Head of caudate nucleus (tissue), 42 donors: ENCODE measurements at regions not wholly inside any gene's neighbourhood (a gene's known extent, or its start where the extent isn't known, plus 50 kb on each side); places are given as distances from the start of the nearest gene placed in this dataset.
"Not testable (repeated sequence)": the region's sequence is repeated elsewhere in the genome, so short reads cannot be mapped to it uniquely, and the experiment has no call there.

Experiments used
- DNase-seq, 42 donors: peaks; one replicate each; pipeline versions ENCODE4 v3.0.0 to v3.0.0-alpha.2; 2020 to 2021; ENCODE audit warnings: mixed read lengths in 7 of 42
- intact Hi-C: fragments of 100-400 bp; cut with DNase I; formaldehyde crosslinking; loops from one replicate; pipeline ENCODE4 v1.15.0; 2022

DNA sequence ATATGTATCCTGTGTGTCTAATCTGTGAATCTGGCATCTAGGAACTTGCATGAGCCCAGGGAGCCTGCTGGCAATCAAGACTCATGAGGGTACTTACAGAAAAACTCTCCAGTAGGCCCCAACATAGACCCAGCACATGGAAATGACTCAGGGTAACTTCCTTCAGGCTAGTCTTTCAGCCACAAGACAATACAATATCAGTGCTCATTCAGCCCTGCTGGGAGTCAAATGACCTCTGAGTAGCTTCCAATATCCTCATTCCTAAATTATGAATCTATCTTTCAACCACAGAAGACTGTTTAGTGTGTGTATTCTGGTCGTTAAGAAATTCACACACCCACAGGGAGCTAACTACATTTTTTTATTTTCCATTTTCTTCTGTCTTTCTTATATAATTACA lies 1273.0 kb downstream of the EFNA5 start:
- intact Hi-C loops, result no loop called here
- DNase-seq, result no peak

DNA sequence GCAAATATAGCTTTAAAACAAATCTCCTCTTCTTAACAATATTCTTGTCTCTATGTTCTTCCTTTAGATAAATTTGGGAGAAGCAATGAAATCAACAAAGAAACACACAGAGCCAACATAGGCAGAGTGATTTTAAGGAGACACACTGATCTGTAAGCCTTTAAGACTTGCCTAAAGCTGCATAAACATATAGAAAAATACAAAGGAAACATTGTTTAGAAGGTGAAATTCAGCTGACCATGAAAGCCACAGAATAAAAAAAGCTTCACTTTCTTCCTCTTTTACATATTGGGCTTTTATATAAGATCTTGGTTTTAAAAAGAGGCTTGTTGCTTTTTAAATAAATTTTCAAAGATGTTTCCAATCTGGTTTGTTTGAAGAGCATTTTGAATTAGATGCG lies 1277.5 kb downstream of the EFNA5 start:
- DNase-seq, result no peak
- intact Hi-C loops, result no loop called here

DNA sequence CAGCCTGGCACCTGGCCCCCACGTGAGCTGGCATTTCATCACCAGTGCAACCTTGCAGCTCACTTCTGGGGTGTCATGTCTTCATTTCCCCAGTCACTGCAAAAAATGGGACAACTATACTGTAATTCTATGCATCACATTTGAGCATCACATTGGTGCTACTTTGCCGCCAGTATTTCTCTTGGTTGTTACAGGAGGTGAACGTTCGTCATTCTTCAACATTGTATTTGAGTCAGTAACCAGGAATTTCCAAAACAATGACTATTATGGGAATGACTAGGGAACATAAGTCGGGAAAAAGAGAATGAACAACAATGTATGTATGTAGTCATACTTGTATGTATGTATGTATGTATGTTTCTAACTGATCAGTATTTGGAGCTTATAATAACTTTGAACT lies 1278.0 kb downstream of the EFNA5 start:
- peak in 2 of 42 donors; percentile 6 to 16 for DNase-seq
- intact Hi-C loops, result no loop called here

DNA sequence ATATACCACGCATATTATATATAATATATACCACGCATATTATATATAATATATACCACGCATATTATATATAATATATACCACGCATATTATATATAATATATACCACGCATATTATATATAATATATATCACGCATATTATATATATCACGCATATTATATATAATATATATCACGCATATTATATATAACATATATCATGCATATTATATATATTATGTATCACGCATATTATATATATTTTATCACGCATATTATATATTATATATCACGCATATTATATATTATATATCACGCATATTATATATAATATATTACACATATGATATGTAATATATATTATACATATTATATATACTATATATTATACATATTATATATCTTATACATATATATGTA lies 1283.0 kb downstream of the EFNA5 start:
- intact Hi-C loops, DNase-seq: not testable (repeated sequence)

DNA sequence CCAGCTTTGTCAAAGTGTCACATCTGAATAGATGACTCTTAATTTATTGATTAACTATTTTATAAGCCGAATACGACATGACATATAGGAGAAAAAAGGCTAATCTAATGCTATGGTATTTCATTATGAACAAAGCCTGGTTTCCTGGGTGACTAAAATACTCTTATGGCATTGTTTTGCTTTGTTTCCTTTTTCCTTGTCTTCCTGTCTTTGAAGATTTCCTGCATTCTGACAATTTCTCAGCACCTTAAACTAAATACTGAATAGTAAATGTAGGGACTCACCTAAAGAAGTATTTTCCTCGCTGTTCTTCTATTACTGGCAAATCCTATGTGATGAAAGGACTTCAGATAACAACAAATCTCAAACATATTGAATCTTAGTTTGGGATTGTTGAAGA lies 1284.5 kb downstream of the EFNA5 start:
- DNase-seq, result no peak
- intact Hi-C loops, result no loop called here

DNA sequence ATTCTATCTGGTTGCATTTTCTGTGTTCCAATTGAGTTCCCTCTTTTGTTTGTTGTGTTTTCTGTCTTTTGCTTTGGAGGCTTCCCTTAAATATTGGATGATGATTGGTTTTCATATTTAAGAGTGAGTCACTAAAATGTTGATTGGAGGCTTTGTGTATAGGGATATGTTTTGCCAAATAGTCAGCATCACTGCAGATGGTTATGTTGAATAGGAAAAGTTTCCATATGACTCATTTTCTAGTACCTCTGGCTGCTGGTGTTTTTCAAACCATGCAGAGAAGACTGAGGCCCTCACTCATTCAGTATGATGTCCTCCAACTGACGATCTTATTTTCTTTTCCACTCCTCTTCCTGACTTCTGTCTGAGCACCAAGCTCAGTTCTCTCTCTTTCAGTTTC lies 1290.0 kb downstream of the EFNA5 start:
- intact Hi-C loops, result no loop called here
- no peak for DNase-seq

DNA sequence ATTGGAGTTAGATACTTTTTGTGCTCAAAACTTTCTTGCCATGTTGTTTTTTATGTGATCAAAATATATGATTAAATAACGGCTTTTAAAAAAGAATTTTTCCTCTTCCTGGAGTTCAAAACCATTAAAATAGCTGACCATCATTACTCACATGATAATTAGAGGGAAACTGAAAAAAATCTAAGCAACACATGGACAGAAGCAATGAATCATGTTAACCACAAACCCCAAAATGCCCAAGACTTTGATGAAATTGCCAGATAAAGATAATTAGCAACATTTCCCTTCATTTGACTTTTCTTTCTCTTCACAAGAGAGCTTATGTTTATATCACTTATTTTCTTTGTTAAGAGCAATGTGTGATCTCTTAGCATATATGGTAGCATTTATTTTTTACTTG lies 1294.2 kb downstream of the EFNA5 start:
- intact Hi-C loops, result no loop called here
- no peak for DNase-seq

DNA sequence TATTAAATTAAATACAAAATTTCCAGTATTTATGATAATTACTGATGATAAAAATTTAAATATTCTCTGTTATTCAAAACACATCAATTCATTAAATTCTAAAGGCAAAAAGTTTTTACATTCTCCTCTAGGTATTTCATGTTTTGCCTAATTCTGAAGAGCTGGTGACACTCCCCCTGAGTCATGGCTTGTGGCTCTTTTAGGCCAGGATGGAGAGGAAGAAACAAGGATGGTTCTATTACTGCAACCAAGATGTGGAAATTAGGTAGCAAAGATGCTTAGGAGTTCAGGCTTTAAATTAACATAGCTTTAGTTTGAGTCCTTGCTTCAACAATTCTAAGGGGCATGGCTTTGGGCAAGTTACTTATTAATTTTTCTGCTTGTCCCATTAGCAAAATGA lies 1295.8 kb downstream of the EFNA5 start:
- no peak for DNase-seq
- intact Hi-C loops, result no loop called here

DNA sequence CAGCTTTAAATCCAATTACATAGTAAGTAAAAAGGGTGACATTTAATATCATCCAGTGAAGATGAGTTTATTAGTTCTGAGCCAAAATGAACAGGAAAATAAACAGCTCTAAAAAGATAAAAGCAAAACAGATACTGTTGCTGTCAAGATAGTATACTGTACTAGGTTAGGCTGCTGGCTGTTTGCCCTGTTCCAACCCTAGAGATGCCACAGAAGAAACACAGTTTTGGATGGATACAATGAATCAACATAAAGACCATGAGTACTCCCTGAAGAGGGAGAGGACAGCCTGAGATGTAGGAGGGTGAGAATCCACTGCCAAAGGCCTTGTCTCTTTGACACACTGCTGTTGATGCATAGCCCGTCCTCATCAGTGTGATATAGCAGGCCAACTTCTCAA lies 1302.7 kb downstream of the EFNA5 start:
- intact Hi-C loops, result no loop called here
- DNase-seq, result no peak

DNA sequence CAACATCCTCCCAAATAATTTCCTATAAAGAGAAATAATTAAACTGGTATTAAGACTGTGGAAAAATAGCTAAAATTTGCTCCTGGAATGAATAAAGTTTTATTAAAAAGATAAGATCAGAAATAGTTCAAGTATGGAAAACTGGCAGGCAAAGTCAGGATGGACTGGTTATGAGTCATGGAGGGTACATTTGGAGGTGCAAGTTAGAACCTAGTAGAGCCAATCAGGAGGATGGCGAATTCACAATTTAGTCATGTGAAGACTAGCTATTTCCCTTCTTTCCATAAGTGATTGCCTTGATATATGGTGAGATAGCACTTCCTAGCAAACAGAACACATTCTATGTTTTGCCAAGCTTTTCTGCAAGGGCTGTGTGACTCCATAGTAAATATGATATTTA lies 1303.5 kb downstream of the EFNA5 start:
- no peak for DNase-seq
- intact Hi-C loops, result no loop called here

DNA sequence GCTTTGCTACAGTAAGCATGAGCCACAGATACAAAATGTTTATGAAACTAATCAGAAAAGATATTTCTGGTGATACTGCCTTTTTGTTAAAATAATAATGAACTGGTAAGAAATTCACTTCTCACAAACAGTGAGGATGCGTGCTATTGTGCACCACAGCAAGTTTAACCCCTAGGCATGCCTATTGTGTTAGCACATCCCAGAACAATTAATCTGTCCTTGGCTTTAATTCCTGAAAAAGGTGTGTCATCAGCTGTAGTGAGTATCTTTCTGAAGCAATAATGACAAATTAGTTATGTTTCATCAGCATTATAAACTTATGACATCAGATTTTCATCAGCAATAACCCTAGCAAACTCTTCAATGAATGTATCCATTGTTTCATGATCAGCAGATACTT lies 1307.2 kb downstream of the EFNA5 start:
- no peak for DNase-seq
- intact Hi-C loops, result no loop called here

DNA sequence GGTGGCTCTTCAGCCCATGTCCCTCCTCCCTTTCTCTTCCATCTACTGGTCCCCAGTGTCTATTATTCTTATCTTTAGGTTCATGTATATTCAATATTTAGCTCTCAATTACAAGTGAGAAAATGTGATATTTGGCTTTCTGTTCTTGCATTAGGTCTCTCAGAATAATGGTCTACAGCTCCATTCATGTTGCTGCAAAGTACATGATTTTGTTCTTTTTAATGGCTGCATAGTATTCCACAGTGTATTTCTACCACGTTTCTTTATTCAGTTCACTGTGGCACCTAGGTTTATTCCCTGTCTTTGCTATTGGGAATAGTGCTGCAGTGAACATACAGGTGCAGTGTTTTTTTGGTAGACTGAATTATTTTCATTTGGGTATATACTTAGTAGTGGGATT lies 1308.8 kb downstream of the EFNA5 start:
- DNase-seq, result no peak
- intact Hi-C loops, result no loop called here

DNA sequence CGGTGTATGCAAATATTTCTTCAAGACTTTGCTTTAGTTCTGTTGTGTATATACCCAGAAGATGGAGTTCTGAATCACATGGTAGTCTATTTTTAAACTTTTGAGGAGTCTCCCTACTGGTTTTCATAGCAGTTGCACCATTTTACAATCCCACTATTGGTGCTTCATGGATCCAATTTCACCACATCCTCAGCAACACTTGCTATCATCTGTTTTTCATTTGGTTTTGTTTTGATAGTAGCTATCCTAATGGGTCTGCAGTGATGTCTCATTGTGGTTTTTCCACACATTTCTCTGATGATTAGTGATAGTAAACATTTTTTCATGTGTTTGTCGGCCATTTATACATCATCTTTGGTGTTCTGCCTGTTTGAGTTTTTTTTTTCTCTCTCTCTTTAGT lies 1339.3 kb downstream of the EFNA5 start:
- DNase-seq, result no peak
- intact Hi-C loops, result no loop called here

DNA sequence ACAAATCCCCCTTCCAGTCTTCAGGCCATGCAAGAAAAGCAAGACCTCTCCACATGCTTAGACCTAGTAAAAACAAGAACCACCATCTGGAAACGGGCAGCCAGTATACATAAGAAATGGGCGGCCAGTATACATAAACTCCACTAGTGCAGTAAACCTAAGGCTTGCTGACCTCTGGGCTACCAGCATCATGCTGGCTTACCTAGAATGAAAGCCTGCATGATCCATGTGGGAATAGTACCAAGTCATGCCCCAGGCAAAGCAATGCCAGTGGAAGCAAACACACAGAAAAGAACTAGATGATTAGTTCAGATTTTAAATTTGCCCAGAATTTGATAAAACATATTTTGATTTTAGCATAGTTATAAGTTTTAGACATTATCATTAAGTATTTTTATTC lies 1346.4 kb downstream of the EFNA5 start:
- intact Hi-C loops, result no loop called here
- no peak for DNase-seq

DNA sequence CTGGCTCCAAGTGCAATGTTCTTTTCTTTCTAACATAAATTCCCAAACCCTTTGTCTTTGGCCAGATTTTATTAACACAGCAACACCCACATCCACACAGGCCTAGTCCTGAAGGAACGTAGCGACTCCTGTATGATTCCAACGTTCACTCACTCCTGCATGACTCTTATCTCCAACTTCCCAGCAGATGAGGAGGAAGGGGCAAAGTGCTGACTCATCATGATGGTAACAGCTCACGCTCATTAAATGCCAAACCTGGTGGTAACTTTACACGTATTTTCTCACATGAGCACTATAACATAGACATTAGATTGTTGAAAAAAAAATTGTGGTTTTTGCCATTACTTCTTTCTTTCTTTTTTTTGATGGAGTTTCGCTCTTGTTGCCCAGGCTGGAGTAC lies 1349.5 kb downstream of the EFNA5 start:
- DNase-seq, result no peak
- intact Hi-C loops, result no loop called here

DNA sequence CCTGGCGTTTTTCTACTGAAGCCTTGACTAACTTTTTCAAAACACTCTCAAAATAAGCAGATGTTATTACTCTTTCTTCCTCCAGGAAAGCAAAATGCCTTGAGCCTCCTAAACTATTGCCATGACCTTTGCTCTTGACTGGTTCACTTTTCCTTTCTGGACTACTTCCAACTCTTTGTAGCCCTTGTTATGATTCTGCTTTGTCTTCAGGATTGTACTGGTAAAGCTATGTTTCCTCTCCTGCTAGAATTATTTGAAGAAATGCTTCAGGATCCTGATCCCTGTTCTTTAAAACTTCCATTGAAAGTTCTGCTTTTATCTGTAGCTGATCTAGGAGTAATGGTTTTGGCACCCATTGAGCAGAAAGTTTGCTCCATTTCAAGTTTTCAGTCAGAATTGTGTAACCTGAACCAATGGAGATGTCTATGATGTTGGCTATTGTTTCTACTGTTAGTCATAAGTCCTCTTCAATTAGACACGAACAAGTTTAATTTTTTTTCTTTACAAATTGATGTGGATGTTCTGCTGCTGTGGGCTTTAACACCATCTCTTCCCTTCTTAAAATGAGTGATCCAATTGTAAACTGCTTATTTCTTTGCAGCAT lies 1356.4 kb downstream of the EFNA5 start:
- DNase-seq, result no peak
- intact Hi-C loops, result no loop called here

DNA sequence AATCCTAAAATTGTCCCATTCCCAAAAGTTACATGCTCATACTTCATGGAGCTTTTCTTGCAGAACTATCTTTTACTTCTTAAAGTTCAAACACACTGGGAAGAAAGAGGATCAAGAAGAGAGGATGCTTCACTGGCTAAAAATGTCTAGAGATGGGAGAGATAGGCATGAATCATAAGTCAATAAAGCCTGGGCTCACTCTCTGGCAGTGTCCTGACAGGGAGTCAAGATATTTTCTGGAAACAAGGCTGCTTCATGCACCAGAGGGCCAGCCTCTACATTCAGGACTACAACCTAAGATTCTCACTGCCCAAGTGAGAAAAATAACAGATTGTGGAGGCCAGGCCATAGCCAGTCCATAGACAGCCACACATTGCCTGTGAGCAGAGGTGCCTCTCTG lies 1358.4 kb downstream of the EFNA5 start:
- intact Hi-C loops, result no loop called here
- DNase-seq, result no peak

DNA sequence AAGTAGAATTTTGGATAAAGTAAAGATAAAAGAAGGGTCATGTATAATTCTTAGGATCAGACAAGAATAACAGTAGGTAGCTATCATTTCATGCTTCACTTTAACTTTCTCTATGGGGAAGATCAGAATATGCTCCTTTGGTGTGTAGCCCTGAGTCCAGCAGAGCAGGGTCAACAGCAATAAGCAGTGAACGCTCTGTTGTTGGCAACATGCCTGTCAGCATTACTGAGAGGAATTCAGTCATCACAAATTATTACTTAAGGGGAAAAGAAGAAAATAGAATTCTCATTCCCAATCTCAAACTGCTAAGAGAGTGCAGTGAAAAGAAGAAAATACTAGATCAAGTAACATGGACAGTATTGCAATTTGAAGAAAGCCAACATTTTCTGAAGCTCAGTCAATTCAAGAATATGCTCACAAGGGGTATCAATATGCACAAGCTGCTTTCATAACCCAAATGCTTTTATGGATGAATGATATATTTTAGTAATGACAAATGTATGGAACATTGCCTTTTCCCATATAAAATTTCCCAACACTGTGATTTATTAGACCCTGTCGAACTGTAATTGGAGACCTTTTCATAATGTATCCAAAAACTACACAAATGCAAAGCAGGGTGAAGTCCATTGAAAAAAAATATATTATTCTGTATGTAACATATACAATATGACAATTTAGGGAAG lies 1359.4 kb downstream of the EFNA5 start:
- intact Hi-C loops, result no loop called here
- no peak for DNase-seq

DNA sequence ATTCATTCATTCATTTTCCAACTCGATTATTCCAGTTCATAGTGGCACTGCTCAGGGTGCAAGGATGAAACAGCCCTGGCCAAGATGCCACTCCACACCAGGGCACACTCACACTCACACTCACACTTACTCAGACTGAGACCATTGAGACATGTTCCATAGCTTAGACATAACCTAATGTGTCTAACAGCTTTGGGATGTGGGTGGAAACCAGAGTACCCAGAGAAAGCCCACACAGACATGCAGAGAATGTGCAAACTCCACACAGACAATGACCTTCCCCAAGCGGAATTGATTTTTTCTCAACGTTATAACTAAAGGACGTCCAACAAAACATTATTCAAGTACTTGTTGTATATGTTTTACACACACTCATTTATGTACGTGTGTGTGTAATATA lies 1363.5 kb downstream of the EFNA5 start:
- intact Hi-C loops, result no loop called here
- no peak for DNase-seq

DNA sequence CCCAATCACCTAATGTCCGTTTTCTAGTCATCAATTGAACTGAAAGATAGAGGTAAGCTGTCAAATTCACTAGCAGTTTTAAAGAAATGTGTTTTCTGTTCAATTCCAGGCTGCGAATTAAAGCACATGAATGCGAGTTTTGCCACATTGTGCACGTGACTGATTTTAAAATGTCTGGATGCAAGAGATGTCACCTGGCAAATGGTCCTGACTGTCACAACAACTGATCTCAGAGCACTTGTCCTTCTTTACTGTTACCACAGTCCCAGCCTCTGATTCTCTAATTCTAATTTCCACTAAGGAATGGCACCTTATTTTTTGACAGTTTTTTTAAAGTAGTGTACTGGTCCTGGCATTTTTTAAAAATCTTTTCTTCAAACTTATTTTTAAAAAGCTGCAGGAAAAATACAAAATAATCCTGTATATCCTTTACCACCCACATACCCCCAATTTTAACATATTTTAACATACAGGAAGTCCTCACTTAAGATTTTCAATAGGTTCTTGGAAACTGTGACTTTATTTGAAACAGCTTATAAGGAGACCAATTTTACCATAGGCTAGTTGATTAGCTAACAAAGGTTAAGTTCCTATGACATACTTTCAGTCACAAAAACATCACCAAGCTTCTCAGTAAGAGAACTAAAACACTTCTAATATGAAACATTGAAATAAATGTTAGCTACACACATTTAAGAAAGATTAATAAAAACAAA lies 1364.3 kb downstream of the EFNA5 start:
- DNase-seq, result no peak
- intact Hi-C loops, result no loop called here

DNA sequence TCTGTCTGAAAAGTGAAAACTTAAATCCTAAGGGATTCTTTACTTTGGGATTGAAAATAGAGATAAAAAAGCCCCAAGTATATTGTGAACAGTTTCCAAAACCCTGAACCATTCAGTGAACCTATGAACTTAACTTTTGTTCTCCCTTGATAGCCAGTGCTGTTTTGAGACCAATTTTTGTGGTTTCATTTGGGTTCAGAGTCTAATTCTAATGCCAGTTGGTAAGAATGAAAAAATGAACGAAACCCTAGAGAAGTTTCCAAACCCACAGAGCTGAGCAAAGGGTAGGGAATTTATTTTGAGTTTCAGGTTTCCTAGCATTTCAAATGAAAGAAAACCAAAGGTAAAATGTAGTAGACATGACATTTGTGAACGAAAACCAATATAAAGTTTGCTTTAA lies 1366.8 kb downstream of the EFNA5 start:
- intact Hi-C loops, result no loop called here

More for the DNA sequence above, 1366.8 kb downstream of the EFNA5 start:
- no peak for DNase-seq
